RKO (cell line): ENCODE measurements at regions not wholly inside any gene's neighbourhood (a gene's known extent, or its start where the extent isn't known, plus 50 kb on each side); places are given as distances from the start of the nearest gene placed in this dataset.

Experiments
- DNase-seq: peaks from one replicate; pipeline ENCODE4 v3.0.0-alpha.2; 2016; ENCODE audit warnings: low spot score

DNA sequence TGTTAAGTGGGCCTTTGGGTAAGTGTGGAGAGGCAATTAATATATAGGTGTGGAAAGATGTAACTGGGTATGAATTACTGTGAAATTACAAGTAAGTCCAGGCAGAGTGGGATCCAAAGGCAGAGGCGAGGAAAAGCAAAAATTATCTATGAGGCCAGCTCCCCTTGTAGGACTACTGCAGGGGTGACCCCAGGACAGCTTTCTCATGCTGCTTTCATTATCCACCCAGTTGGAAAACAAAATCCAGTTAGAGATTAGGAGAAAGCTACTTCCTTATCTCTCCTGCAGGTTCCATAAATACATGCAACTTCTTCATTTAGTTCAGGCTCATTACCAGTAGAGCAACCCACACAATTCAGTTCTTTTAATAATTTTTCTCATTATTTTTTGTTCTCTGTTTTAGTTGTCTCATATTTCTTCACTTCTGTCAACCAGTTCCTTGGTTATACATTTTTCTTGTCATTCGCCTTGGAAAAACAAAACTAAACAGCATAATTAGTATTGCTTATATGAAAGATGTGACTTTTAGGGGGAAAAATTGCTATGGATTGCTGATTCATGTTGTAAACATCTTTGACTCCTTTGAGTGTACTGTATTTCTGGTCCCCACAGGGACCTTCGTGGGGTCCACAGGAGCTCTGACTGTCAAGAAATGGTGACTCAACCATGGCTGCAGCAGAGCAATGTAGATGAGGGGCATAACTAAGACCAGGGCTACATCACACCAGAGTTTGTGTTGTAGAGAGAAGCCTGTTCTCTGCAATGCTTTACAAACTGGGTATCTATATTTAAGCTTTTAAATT is 110.4 kb upstream of the PARD3B start:
- no peak for DNase-seq

GRCh38 chr2:204436230-204436629 is 109.0 kb upstream of the PARD3B start:
- no peak for DNase-seq

- no peak for DNase-seq
Observed at GRCh38 chr2:204437408-204437807, 107.9 kb upstream of the PARD3B start.

DNA sequence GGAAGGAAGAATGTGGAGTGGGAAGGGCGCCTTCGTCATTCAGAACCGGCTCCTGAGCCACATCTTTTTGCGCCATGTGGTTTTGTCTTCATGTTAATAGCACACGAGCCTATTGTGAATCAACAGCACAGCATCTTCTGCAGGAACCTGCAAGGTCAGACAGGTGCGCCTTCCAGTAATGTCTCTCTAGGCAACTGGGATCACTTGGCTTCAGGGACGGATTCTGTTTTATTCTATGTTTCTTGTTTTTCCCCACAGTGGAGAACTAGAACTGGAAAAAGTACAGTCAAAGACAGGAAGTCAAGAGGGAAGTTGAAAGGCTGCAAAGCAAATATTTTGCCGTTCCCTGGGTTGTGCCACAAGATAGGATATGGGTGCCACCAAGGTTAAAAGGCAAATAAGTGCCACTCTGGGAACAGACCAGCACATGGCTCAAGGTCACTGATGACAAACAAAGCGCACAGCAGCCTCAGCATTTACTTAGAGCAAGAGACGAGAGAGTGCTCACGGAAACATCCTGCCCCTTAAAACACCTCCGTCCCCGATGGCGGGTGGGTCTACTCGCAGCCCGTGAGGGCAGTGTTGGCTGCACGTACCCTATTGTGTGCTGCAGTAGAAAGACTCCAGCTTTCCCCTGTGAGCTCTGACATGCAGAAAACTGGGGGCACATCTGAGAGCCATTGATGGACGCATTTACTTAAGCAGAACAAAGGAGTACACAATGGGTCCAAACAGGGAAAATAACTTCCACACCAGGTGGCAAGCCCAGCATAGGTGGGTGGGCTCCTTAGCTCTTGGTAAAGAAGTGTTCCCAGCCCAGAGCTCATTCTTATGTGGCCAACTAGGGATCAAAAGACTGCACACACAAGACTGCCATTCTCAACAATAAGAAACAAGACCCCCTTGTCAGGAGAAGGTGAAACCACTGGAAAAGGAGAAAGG is 107.2 kb upstream of the PARD3B start:
- DNase-seq = no peak

DNA sequence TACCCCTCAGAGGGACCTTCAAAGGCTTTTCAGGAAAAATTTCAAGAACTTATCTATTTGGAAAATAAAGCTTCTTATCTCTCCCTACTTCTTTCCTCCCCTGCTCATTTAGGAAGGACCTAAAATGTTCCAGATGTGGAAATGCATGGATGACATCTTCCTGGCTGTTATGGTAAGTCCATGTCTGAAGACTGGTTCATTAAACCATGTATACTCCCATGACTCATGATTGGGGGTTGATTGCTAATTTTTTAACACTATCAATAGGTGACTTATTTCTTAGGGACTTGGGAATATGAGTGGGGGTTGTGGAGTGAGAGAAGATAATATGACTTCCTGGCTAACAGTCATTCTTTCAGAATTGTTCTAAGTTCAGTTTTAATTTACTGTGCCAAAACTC is 104.0 kb upstream of the PARD3B start:
- no peak for DNase-seq

- no peak for DNase-seq
Observed at GRCh38 chr2:204445149-204445548, 100.1 kb upstream of the PARD3B start.

- DNase-seq = no peak
Observed at GRCh38 chr2:204447722-204448121, 97.6 kb upstream of the PARD3B start.

DNA sequence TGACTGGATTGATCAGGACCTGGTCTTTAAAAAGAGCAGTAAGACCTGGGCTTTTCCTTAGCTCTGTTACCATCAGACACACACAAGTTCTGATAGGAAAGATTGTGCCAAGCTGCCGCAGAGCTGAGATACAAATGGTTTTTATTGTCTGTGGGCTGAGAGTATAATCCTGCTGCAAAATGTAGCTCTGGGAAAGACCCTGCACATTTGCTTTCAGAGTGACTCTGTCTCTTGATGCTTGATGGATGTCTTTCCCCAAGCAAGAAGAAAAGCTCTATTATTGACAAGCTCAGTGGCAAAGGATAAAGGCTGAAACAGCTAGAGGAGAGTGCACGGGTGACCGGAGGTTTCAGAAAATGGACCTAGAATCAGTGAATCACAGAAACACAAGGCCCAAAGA is 95.3 kb upstream of the PARD3B start:
- no peak for DNase-seq

DNA sequence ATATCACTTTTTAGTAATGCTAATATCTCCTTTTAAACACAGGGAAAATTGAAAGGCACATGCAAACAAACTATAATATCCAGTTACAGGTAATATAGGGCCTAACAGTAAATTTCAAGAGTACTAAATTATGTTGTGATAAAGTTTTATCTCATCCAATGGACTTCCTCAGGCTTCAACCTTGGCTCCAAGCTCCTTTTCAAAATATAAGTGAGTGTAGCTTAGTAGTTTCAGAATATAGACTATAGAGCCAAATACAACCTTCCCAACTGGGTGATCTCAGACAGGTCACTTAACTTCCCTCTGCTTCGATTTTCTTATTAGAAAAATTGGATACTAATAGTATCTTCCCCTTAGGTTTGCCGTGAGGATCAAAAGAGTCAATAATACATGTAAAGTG is 93.5 kb upstream of the PARD3B start:
- DNase-seq = no peak

DNA sequence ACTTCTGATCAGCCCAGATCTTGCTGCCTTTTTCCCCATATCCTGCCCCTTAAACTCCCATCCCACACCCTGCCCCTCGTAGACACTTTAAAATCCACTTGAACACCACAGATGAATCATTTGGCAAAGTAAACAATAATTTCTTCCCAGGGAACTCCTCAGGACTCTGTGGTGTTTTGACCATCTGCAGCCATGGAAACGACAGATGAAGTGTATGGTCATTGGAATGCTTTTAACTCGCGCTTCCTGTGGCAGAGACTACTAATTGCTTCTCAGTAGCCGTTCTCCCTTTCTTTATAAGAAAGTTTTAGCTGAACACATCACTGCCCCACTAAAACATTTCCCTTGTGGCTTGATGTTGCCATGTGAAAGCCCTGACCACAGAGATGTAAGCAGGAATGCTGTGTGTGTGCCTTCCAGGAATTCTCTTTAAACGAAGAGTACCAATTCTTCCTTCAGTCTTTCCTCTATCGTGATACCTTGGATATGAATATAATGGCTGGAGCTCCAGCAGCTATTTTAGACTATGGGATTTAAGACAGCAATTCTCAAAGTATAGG is 92.7 kb upstream of the PARD3B start:
- DNase-seq = peak; percentile 62

- DNase-seq = no peak
Observed at GRCh38 chr2:204453730-204454167, 91.5 kb upstream of the PARD3B start.

DNA sequence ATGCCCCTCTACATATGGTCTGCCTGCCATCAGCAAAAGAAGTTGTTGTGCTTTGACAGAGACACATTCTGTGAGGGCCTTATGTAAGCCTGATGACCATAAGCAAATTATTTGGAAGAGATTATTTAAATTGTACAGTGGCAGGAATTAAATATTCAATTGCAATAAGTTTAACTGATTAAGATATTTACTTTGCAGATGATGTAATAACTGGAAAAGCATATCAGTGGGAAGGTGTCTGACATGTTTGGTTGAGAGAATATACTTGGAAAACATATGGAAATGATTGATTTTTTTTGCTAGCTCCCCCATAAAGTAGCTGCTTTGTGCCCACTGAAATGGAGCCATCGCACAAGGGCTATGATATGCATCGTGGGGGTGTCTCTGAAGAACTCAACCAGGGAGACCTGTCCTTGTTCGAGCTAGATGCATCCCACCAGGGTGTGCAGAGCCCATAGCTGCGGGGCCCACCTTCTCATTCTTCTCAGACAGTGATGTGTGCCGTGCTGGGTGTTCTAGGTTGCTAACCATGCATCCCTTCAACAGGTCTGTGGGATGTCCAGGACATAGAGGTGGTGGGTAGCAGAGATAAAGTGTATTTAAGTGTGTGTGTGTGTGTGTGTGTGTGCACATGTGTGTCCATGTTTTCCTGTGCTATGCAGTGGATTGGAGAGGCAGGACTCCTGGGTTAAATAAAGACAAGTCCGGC is 90.4 kb upstream of the PARD3B start:
- no peak for DNase-seq

GRCh38 chr2:204468746-204469429 is 76.4 kb upstream of the PARD3B start:
- no peak for DNase-seq

GRCh38 chr2:204470178-204470620 is 75.1 kb upstream of the PARD3B start:
- DNase-seq = no peak

DNA sequence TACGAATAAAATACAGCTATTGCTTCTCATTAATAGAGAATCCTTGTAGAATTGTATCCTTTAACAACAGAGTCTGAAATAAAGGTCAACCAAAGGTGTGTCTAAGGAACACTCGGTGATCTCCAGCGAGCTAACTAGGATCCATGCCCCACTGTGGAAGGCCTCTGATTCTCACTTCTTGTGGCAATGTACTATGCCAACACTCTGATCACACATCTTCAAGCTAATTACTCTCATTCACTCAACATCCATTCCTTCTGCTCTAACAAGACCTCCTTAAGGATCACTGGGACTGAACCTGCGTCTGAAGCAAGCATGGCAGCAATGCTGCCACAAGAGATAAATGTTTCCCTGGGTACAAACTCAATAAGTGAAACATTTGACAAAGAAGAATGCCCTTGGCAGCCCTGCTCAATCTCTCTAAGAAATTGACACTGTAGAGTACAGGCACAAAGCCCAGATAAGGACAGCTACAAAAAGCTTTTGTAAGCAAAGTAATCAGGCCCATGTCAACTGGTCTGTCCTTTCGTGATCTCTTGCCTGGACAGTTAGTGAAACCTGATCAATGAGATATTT is 74.6 kb upstream of the PARD3B start:
- no peak for DNase-seq

DNA sequence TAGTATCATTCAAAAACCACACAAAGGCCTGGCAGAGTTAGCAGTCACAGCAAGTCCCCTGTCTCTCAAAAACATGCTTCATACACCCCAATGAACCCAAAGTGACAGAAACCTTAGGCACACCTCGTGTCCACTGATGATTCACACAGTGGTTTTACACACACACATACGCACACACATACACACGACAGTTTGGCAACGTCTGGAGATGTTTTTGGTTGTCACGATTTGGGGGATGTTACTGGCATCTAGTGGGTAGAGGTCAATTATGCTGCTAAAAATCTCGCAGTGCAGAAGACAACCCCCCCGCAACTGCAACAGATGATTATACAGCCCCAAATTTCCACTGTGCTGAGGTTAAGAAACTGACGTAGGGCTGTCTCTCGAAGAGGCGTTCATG is 72.9 kb upstream of the PARD3B start:
- no peak for DNase-seq

GRCh38 chr2:204473224-204473623 is 72.1 kb upstream of the PARD3B start:
- no peak for DNase-seq

DNA sequence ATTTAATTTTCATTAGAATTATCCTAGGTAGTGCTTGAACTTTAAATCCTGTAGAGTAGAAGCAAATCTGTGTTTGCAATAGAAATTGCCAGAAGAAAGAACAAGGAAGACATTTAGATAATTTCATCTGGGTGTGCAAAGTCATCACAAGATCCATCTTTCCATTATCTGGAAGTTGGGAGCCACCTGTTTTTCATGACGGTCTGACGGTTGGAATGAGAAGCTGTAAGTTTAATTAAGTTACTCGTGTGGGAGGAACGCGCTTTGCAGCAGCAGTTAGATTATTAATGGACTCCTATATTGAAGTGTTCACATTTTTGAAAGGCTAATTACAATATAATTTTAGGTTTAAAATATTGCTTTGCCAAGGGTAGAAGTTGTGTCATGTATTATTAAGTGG is 69.9 kb upstream of the PARD3B start:
- no peak for DNase-seq

DNA sequence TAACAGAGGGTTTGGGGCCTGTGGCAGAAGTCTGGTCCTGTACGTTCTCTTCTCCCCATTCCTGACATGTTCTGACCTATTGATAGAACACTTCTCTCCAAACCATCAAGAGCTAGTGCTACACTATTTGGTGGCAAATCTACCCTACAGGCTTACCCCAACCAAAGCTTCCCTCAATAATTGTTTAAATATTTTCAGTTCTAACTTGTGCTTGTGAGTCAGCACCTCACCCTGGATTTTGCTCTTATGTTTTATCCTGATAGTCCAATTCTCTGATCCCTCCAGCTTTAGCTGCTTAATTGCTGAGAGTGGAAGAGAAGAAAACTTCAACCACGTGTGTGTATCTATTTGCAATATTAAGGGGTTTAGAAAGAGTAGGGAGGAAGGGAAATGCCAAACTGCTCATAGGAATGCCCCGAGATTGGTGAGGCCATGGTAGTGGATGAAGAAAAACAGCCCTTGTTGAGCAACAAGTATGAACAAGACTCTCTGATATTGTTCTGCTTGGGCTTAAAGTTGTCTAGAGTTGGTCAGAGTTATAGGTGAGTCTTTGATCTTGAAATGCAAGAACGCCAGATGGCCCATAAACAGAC is 67.8 kb upstream of the PARD3B start:
- no peak for DNase-seq

- DNase-seq = no peak
Observed at GRCh38 chr2:204479557-204479956, 65.7 kb upstream of the PARD3B start.

DNA sequence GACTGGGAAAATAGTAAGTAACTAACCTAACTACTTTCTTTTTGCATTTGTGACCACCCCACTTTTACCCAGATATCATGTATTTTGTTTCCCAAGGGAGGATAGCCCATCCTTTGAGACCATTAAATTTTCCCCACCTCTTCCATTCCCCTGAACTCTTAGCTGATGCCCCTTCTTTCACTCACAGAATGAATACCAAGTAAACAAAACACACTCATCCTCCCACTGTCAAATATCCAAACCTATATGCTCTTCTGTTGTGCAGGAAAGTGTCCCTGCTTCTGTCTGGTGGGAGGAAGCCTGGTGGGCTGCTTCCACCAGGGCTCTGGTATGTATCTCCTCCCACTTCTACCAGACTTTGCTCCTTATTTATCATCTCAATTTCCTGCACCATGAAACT is 64.6 kb upstream of the PARD3B start:
- DNase-seq = no peak
